NCI-H2171 treated with DMSO at 0.1 percent for 48 hours (cell line): ENCODE measurements at regions not wholly inside any gene's neighbourhood (a gene's known extent, or its start where the extent isn't known, plus 50 kb on each side); places are given as distances from the start of the nearest gene placed in this dataset.

Experiments
- DNase-seq: peaks from one replicate; lab custom pipeline; 2025; lab: John Stamatoyannopoulos, UW

- DNase-seq, result no peak
Observed at GRCh38 chr16:89043636-89044417, 49.8 kb upstream of the ACSF3 start.
